GM21825 (cell line): ENCODE measurements at regions not wholly inside any gene's neighbourhood (a gene's known extent, or its start where the extent isn't known, plus 50 kb on each side); places are given as distances from the start of the nearest gene placed in this dataset.
A peak's percentile ranks its signal among the peaks of the same experiment; 100 is the strongest.

Source experiments
- ATAC-seq: cut with Tn5 transposase; IDR thresholded peaks from one replicate; pipeline ENCODE4 v1.9.1; 2021; ENCODE audit warnings: mild to moderate bottlenecking, moderate library complexity; ENCODE audit not compliant: unreplicated experiment

DNA sequence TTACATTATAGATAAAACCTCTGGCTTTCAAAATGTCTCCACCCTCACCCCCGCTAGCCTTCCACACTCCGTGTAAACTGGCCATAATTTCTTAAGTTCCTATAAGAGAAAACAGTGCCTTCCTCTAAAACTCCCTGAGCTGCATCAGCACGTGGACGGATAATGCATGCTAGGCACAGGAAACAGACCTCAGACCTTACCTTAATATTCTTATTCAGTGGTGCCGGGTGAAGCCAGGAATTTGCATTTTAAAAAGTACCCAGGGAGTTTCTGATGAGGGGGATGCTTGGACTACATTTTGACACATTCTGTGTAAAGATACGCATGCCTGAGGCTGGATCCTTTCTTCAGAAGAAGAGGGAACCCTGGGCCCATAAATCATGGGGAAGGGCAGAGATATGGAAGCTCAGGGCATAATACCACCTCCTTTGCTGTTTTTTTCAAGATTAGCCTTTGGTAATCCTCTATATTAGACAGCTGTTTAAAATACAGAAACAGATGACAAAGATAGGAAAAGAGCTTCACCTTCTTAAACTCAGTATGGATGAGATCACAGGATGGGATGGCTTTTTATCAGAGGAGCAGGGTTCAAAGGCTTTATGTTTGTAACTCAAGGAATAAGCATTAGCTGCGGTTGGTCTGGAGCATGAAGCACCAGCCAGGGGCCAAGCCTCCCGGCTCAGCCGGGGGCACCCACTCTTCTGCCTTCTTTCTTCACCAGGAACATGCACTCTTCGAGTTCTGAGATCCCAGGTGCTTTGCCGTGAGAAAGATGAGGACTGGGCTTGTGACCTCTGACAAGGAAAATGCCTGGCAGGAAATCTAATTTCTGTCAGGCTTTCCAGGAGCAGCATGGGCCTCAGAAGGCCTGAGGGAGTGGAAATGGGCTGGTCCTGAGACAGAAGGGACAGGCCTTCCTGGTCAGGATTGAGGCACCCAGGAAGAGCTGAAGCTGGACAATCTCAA, 218.1 kb upstream of the SOX4 start:
- no peak for ATAC-seq

DNA sequence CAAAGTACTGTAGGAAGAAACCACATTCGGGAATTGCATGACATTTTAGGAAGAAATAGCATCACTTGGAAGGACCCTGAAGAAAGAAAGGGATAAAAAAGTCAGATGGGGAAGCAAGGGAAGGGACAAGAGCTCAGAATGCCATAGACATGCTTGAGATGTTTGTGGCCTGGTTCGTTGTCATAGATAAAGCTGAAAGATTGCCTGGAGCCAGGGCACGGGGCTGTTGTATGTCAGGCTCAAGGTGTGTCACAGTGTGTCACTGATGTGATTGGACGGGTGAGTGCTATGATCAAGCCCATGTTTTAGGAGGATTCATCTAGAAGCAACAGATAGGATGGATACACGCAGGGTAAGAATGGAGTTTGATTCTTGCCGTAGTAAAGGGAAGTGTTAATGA, 216.2 kb upstream of the SOX4 start:
- ATAC-seq = no peak

DNA sequence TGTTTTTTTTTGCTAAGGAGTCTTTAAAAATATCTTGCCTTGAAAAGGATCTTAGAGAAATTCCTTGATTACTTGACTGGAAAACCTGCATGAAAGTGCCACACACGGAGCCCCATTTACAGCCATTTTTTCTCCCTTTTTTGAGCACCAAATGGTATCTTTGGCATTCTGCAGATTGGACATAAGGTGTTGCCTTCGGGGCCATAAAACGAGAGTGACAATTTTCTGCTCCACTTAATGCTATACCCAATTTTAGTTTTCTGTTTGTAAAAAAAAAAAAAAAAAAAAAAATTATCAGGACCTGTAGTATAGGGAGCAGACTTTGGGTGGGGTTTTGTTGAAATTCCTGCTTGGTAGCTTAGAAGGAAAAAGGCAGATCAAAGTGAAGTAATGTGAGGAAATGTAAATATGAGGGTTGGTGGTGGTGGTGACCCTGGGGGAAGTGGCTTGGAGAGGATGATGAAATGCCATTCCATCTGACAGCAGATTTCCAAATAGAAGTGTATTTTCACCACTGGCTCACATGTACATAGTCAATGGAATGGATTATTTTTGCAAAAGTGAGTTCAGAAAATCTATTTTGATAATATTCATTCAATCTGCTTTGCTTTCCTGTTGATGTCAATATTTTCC, 212.1 kb upstream of the SOX4 start:
- ATAC-seq = no peak

DNA sequence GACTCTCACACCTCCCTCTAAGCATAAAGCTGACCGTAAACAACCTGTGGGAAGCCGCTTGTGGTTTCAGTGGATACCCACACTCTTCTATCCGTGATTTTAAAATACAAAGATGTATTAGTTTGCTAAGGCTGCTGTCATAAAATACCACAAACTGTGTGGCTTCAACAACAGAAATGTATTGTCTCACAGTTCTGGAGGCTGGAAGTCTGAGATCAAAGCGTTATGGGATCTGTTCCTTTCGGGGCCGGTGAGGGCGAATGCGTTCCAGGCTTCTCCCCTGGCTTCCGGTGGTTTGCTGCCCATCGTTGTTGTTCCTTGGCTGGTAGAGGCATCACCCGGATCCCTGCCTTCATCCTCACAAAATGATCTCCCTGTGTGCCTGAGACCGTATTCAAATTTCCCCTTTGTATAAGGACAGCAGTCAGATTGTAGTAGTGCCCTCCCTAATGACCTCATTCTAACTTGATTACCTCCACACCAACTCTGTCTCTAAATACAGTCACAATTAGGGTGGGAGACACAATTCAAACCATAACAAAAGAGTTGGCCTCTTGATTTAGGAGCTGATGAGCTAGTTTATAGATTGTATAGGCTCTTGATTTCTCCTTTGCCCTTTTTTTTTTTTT, 210.6 kb upstream of the SOX4 start:
- ATAC-seq = no peak

DNA sequence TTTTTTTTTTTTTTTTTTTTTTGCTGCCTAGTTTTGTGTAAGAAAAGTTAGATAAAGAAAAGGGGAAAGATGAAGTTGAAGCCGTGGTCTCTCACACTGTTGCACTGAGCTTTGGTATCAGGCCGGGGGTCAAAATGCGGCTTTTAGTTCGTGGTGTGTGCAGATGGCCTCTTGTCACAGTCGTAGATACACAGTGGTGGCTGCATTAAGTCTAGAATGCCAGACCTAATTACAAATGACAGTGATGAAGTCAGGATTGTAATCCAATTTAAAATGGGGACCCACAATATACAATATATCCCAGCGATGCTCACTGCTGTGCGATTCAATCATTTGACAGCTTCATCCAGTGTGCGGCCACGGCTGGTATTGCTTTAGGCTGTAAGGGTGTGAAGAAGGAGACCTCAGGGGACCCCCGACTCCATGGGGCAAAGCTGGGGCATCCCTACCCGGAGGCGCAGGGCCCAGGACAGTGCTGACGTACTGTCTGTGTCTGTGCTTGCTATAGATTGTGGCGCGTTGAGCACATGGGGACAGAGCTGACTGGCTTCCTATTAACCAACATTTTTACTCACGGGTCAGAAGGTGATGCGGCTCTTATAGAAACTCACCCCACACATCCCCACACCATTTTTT, 210.0 kb upstream of the SOX4 start:
- ATAC-seq = no peak

DNA sequence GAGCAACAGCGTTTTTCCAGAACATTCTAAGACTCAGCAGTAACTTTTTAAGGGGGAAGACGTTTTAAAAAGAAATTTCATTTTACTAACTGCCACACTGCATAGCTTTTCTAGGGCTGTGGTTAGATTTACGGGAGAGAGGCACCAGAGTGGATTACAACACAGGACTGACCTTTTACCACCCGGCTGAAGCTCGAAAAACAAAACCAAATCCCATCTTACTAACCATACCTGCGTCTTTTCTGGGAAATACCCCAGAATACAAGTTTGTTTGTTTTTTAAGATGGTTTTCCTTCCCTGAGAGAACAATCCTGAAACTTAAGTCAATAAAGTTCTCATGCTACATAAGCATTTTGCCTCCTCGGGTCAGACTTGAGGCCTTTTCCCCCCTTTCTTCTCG, 209.3 kb upstream of the SOX4 start:
- ATAC-seq = no peak

DNA sequence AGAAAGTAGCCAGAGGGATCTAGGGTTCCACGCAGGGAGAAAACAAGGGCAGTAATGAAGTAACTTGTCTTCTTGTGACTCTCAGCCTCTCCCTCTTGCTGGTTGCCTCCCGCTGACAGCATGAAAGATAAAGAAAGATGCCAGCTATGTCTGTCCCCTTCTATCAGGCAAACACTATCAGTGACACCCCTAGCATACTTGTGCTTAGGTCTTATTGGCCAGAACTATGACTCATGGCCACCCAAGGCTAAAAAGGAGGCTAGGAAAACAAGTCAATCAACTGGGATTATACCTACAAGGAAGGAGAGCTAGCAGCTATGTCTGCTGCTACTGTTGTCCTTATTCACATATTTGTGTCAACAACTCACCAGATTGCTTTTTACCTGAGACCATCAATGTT, 206.8 kb upstream of the SOX4 start:
- ATAC-seq = no peak

DNA sequence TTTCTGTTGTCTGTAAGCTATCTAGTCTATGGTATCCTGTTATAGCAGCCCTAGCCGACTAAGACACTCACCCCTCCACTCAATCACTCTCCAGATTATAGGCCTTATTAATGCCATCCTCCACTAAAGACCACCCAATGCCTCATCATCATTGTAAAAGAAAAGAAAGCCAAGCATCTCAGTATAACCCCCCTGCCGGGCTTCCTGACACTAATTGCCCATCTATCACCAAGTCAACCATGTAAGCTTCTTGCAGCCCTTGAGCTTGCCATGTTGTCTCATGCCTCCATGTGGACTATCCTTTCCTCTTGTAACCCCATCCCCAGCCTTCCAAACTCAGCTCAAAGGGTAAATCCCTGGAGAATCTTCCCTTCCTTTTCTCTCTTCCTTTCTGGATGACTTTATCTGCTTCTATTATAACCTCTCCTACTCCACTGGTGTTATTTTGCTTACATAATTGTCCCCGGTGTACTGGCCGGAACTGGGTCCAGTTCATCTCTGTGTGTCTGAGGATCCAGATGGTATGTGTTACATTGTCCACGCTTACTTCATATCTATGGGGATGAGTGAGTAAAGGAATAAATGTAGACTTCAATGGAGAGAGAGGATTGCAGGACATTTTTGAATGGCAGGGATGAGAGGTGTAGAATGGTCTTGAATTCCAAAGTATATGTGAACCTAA, 202.9 kb upstream of the SOX4 start:
- ATAC-seq = no peak

DNA sequence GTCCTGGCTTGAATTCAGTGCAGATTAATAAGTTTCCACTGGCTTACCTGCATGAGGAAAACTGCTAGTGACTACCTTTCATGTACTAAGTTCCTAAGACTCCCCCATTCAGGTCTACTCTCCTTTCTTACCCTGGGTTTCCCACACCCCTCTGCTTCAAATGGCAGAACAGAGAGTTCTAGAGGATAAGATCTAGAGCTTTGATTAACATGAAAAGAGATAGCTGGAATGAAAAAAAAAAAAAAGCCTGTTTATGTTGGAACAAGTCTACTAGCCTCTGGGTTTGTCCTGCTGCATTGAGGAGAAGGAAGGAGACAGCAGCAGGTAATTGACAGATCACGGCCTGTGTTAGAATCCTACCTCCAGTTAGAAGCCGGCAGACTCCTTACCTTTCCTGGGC, 201.4 kb upstream of the SOX4 start:
- ATAC-seq = no peak

DNA sequence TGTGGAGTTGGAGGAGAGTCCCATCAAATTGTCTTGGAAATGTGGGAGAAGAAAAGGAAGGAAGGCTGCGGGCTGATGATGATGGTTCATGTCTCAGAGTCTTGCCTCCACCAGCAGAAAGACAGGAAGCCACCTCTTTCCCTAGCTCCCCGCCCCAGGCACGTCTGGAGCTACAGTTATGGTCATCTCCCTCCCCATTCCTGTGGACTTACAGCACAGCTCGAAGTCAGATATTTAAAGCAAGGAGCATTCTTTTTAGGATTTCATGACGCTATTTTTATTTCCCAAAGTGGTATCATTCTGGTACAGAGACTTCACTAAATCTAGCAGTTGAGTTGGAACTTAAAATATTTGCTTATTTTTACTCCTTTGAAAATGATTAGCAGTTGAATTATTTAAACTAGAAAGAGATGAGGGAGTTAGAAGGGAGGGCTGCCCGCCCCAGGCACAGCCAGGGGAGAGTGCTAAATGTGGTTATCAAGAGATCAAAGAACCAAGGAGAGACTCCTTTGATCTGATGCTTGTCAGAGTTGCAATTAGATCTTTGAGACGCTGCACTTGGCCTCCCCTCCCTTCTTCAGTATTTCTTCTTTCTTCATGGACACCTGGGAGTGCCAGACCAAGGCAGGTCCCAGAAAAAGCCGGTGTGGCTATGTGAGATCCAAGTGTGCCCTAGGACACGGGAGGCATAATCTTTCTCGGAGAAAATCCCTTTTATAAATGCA, 199.9 kb upstream of the SOX4 start:
- no peak for ATAC-seq

DNA sequence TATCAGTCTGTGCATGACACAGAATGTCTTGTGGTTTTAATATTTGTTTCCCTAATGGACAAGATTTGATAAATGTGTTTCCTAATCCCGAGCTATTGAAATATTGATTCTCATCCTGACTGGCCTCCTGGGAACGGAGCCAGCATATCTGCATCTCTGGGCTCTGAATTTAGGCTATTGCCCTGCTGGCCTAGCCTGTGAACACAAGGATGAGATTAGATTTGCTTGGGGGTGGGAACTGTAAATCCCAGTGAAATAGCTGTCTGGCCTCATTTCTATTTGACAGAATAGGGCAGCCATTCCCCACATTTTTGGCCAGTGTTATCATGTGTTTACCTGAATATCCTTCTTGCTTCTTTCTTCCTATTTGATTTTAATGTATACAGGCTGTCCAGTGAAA, 198.4 kb upstream of the SOX4 start:
- ATAC-seq = no peak

DNA sequence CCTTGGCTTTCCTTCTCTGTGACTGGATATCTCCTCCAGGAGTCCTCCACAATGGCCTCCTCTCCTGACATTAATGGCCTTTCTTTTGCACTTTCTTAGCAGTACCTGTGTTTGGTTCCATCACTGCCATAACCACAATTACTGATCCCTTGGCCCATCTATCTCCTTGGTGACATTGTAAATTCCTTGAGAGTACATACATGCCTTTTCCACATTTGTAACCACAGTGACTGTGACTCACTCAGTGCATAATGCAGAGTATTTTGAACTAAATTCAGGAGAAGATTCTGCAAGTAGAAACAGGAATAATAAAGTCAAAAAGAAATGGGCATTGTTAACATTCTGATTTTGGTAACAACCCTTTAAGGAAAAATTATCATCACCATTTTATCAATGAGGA, 197.2 kb upstream of the SOX4 start:
- ATAC-seq = no peak

DNA sequence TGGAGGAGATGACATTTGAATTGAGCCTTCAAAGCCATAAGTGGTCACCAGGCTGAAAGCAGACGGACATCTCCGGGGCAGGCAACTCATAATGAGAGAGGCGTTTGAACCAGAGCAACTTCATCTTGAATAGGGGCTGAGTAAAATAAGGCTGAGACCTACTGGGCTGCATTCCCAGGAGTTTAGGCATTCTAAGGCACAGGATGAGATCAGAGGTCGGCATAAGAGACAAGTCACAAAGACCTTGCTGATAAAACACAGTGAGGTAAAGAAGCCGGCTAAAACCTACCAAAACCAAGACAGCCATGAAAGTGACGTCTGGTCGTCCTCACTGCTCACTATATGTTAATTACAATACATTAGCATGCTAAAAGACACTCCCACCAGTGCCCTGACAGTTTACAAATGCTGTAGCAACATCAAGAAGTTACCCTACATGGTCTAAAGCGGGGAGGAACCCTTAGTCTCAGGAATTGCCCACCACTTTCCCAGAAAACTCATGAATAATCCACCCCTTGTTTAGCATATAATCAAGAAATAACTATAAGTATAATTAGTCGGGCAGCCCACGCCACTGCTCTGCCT, 194.7 kb upstream of the SOX4 start:
- ATAC-seq = no peak

DNA sequence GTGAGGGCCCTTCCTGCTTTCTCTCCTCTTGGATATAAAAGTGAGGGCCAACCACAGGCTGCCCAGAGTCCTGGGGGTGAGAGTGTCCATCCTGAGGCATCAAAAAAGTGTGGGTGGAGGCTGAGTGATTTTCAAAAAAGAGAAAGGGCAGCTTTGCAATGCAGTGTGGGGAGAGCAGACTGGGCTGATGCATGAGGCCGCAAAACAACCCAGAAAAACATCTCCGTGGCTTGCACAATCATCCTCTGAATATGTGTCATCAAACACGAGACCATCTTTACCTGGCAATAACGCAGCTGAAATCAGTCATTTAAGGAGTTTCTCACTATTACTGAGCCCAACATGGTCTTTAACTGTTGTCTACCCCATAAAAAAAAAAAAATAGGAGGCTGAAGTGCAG, 191.2 kb upstream of the SOX4 start:
- no peak for ATAC-seq

DNA sequence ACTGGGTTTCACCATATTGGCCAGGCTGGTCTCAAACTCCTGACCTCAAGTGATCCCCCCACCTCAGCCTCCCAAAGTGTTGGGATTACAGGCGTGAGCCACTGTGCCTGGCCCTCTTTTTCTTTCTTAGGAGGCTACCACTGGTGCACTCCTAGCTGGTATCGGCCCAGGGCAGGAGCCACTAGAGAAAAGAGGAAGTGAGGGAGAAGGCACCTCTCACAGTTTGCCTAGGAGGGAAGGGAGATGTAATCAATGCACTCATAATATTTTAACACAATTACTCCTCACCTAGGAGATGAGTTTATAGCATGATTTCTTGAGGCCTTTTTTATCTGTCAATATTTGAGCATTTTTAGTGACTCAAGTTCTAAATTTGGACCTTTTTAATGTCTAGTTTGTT, 189.0 kb upstream of the SOX4 start:
- peak; percentile 54 for ATAC-seq

DNA sequence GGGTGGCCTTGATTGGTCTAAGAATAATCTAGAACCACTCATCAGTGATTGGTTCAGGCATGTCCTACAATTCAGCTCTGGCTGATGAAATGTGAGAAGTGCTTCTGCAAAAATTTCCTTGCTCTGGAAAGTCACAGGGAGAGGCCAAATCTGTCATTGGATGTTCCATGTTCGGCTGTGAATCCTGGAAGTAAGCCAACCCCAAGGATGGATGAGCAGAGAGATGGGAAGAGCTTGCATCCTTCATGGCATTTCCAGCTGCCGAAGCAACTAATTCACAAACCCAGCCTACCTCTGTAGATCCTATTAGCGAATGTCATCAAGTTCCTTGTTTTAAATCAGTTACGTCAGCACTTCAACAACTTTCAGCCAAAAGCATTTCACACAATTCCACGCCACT, 187.2 kb upstream of the SOX4 start:
- no peak for ATAC-seq

DNA sequence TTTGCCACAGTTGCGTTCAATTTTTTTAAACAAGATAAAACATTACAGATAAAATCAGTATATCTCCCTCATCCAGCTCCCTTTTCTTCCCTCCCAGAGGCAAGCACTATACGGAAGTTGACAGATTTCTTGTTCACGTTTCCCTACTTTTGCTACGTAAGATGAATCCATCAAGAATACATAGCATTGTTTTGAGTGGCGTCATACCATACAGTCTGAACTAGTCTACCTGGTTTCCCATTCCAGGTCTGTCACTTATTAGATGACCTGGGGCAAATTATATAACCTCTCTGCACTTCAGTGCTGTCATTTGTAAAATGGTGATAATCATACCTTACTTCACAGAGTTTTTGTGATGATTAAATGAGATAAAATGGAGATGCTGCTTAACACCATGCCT, 184.3 kb upstream of the SOX4 start:
- ATAC-seq = no peak

DNA sequence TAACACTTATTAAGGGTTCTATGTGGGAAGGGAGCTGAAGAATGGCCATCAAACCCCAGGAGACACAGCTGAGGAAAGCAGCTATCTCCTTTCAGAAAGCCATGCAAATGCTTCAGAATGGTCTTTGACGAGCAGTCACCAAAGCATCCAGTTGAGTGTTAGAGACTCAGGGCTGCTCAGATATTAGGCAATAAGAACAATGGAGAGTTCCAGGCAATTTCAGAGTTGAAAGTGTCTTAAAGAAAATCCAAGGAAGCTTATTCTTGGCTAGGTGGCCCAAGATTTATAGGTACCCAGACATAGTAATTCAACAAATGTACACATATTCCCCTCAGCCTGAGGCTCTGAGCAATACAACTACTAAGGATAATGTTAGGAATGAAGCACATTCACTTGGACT, 180.1 kb upstream of the SOX4 start:
- ATAC-seq = no peak

DNA sequence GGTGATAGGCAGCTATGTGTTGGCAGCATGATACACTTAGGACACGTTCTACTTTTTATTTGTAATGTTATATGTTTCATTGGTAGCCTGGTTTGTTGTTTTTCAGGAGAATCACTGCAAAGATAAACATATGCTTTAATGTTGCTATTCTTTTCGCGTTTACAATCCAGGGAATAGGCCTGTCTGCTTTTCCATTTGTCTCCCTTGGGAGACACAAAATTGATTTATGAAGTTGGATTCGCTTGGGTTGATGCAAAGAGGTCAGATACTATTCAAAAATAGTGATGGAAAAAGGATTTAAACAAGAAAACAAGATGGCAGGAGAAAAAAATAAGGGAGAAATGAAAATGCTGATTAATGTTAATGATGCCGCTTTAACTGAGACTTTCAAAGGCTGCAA, 179.5 kb upstream of the SOX4 start:
- no peak for ATAC-seq
